ENCODE measurements at regions not wholly inside any gene's neighbourhood (a gene's known extent, or its start where the extent isn't known, plus 50 kb on each side); places are given as distances from the start of the nearest gene placed in this dataset.

DNA sequence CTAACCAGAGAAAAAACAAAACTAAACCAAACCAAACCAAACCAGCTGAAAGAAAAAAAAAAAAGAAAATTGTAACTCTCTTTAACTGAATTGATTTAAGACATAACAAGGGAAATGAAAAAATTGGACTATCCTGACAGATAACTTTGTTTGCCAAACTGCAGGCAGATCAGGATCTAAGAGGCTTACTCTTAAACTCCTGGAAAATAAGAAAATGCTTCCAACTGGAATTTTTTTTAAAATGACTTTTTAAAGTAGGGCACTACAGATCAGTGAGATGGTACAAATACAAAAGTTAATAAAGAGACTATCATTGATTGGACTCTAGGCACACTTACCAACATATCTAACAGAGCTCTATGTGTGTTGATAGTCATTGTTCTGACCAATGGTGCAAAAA lies 125.5 kb upstream of the KCNJ16 start:
- ChIA-PET POLR2A (no interaction called here), CTCF (no interaction called here)
- H3K4me3 Mint-ChIP-seq = no peak overlapping the region
- Histone ChIP-seq H3K36me3 (ENCODE audit: insufficient read depth, low read length) (no peaks in the 10 kb centered on the region), H3K4me1 (ENCODE audit: insufficient read depth, low read length) (no peaks in the 10 kb centered on the region), H3K27me3 (ENCODE audit: insufficient read depth, low read length, poor library complexity, severe bottlenecking) (no peaks in the 10 kb centered on the region), H3K27ac (ENCODE audit: low read depth, low read length) (no peak overlapping the region), H3K9me3 (ENCODE audit: low read length) (no peaks in the 10 kb centered on the region), H3K4me3 (ENCODE audit: low read length) (no peak overlapping the region)
- no peaks in the 10 kb centered on the region for H3K4me1 Mint-ChIP-seq
- H3K27ac Mint-ChIP-seq = no peak overlapping the region
- H3K9me3 Mint-ChIP-seq = peaks cover 0 to 5% (median 0%) of the 10 kb centered on the region in 5 donors
- H3K36me3 Mint-ChIP-seq = no peaks in the 10 kb centered on the region
- H3K27me3 Mint-ChIP-seq = peaks cover 0 to 3% of the 10 kb centered on the region in 2 donors
- no peak for DNase-seq

DNA sequence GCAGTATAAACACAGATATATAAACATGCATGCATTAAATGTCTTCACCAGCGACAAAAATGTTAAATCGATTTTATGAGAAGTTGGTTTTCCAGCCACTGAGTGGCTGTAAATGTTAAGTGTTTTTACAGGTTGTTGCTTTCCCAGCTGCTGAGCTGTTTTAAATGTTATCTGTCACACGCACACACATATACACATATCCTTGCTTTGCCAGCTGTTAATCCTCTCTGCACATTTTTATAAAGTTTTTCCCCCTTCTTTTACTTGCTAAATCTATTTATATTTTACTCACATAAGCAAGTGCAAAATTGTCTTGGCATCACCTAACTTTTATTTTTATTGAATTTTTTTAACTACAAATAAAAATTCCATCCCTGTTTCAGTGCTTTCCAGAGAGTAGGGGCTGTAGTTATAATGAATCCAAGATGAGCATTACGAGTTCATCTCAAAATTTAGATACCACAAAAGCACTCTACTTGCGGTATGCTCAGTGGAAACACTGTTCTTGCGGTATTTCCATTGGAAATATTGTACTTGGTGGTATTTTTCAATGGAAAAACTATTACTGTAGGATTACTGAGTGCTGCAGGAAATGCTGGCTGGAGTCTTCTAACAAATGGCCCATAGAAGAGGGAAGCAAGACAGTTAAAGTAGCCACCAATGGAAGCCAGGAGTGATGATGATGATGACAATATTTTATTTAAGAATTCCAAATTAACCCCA lies 124.9 kb upstream of the KCNJ16 start:
- H3K4me1 Mint-ChIP-seq = no peaks in the 10 kb centered on the region
- H3K27me3 ChIP-seq (ENCODE audit: insufficient read depth, low read length, poor library complexity, severe bottlenecking) = no peaks in the 10 kb centered on the region
- peaks cover 0 to 3% of the 10 kb centered on the region in 2 donors for H3K27me3 Mint-ChIP-seq
- no peak for DNase-seq
- no peak overlapping the region for H3K4me3 Mint-ChIP-seq
- H3K4me3 ChIP-seq (ENCODE audit: low read length) = no peak overlapping the region
- H3K27ac ChIP-seq (ENCODE audit: low read depth, low read length) = no peak overlapping the region
- peaks cover 0 to 5% (median 0%) of the 10 kb centered on the region in 5 donors for H3K9me3 Mint-ChIP-seq
- H3K36me3 ChIP-seq (ENCODE audit: insufficient read depth, low read length) = no peaks in the 10 kb centered on the region
- H3K36me3 Mint-ChIP-seq = no peaks in the 10 kb centered on the region
- POLR2A ChIA-PET = no interaction called here
- no peaks in the 10 kb centered on the region for H3K4me1 ChIP-seq (ENCODE audit: insufficient read depth, low read length)
- no peak overlapping the region for H3K27ac Mint-ChIP-seq
- CTCF ChIA-PET = no interaction called here
- no peaks in the 10 kb centered on the region for H3K9me3 ChIP-seq (ENCODE audit: low read length)

DNA sequence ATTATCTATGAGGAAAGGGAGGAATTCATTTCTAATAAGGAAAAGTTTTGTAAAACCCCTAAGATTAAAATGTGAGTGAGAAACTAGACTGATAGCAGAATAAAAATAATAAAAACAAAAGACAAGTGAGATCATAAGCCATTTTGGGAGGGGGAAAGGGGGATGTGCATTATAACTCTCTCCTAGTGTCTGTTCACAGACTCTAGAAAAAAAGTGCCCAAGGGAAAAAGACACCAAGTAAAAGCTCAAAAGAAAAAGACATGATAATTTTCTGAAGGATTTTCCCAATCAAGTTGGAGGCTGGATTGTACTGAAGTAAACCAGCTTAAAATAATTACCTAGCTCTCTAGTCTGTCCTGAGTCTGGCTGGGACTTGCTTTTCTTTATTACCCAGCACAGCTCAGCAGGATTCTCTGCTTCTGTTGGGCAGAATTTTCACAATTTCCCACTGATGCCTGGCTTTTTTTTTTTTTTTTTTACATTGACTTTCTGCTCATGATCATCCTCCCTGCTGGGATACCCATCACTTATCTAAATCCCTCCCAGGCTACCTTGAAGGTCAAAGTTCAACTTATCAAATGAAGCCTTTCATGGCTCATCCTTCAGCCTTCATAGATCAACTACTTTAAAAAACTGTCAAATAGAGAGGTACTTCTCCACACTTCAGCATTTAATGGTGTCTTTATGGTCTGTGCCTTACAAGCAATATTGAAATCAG lies 124.2 kb upstream of the KCNJ16 start:
- Histone ChIP-seq H3K4me1 (ENCODE audit: insufficient read depth, low read length) (no peaks in the 10 kb centered on the region), H3K27ac (ENCODE audit: low read depth, low read length) (no peak overlapping the region), H3K9me3 (ENCODE audit: low read length) (no peaks in the 10 kb centered on the region), H3K36me3 (ENCODE audit: insufficient read depth, low read length) (no peaks in the 10 kb centered on the region), H3K27me3 (ENCODE audit: insufficient read depth, low read length, poor library complexity, severe bottlenecking) (no peaks in the 10 kb centered on the region), H3K4me3 (ENCODE audit: low read length) (no peak overlapping the region)
- H3K36me3 Mint-ChIP-seq = no peaks in the 10 kb centered on the region
- H3K27ac Mint-ChIP-seq = no peak overlapping the region
- CTCF ChIA-PET = no interaction called here
- POLR2A ChIA-PET = no interaction called here
- no peak for DNase-seq
- H3K4me3 Mint-ChIP-seq = no peak overlapping the region
- peaks cover 0 to 5% (median 0%) of the 10 kb centered on the region in 5 donors for H3K9me3 Mint-ChIP-seq
- H3K27me3 Mint-ChIP-seq = peaks cover 0 to 3% of the 10 kb centered on the region in 2 donors
- H3K4me1 Mint-ChIP-seq = no peaks in the 10 kb centered on the region

DNA sequence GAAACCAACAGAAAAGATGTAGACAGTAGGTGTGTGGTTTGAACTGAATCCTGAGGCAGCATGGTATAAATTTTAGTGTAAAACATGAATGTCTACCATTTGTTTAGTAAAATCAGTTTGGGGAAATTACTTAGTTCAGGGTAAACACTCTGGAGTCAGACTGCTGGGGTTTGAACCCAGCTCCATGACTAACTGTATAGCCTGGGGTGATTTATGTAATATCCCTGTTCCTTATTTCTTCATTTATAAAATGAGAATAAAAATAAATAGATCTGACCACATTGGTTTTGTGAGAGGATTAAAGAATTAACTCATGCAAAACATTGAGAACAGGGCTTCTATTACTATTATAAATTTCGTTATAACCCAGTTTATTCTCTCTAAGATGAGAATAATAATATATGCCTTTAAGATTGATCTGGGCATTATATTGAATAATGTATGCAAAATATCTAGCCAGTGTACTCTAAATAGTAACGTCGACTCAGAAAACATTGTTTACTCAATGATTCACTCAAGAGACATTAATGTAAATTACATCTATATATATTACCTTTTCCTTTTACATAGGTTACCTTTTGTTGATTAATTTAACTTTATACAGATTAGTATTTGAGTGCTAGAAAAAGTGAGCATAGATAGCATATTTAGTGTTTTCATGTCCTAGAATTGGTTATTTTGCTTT lies 120.6 kb upstream of the KCNJ16 start:
- POLR2A ChIA-PET = no interaction called here

DNA sequence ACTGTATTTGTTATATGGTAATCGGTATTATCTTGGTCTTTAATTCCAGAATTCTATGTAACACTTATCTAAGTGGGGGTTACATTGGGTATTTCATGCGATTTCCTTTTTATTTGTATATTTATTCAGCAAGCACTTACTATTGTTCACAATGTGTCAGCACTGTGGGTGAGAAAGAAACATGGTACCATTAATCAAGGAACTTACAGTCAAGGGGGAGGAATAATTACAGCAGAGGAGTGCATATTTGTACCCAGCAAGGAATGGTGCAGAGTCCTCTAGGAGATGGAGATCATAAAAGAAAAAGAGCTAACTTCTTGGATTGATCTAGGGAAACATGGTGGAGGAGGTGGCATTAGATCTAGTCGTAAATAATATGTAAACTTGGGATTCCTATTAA lies 117.0 kb upstream of the KCNJ16 start:
- POLR2A ChIA-PET = no interaction called here
- no peak for DNase-seq
- H3K27me3 Mint-ChIP-seq = no peaks in the 10 kb centered on the region
- no peak overlapping the region for H3K27ac Mint-ChIP-seq
- H3K9me3 ChIP-seq (ENCODE audit: low read length) = no peaks in the 10 kb centered on the region
- H3K27ac ChIP-seq (ENCODE audit: low read depth, low read length) = no peak overlapping the region
- no peak overlapping the region for H3K4me3 Mint-ChIP-seq
- no peaks in the 10 kb centered on the region for H3K36me3 ChIP-seq (ENCODE audit: insufficient read depth, low read length)
- H3K27me3 ChIP-seq (ENCODE audit: insufficient read depth, low read length, poor library complexity, severe bottlenecking) = no peaks in the 10 kb centered on the region
- no peaks in the 10 kb centered on the region for H3K36me3 Mint-ChIP-seq
- CTCF ChIA-PET = no interaction called here
- H3K4me1 Mint-ChIP-seq = no peaks in the 10 kb centered on the region
- no peaks in the 10 kb centered on the region for H3K4me1 ChIP-seq (ENCODE audit: insufficient read depth, low read length)
- H3K4me3 ChIP-seq (ENCODE audit: low read length) = no peak overlapping the region
- H3K9me3 Mint-ChIP-seq = peaks cover 0 to 4% (median 0%) of the 10 kb centered on the region in 5 donors

More for the DNA sequence above, 120.6 kb upstream of the KCNJ16 start:
- H3K27ac Mint-ChIP-seq = no peak overlapping the region
- CTCF ChIA-PET = no interaction called here
- no peaks in the 10 kb centered on the region for H3K4me1 Mint-ChIP-seq
- H3K27me3 Mint-ChIP-seq = no peaks in the 10 kb centered on the region
- no peak overlapping the region for H3K4me3 Mint-ChIP-seq
- no peak overlapping the region for H3K27ac ChIP-seq (ENCODE audit: low read depth, low read length)
- H3K9me3 Mint-ChIP-seq = peaks cover 0 to 5% (median 0%) of the 10 kb centered on the region in 5 donors
- no peak overlapping the region for H3K4me3 ChIP-seq (ENCODE audit: low read length)
- no peak for DNase-seq
- H3K36me3 ChIP-seq (ENCODE audit: insufficient read depth, low read length) = no peaks in the 10 kb centered on the region
- no peaks in the 10 kb centered on the region for H3K36me3 Mint-ChIP-seq
- H3K27me3 ChIP-seq (ENCODE audit: insufficient read depth, low read length, poor library complexity, severe bottlenecking) = no peaks in the 10 kb centered on the region
- H3K4me1 ChIP-seq (ENCODE audit: insufficient read depth, low read length) = no peaks in the 10 kb centered on the region
- no peaks in the 10 kb centered on the region for H3K9me3 ChIP-seq (ENCODE audit: low read length)

DNA sequence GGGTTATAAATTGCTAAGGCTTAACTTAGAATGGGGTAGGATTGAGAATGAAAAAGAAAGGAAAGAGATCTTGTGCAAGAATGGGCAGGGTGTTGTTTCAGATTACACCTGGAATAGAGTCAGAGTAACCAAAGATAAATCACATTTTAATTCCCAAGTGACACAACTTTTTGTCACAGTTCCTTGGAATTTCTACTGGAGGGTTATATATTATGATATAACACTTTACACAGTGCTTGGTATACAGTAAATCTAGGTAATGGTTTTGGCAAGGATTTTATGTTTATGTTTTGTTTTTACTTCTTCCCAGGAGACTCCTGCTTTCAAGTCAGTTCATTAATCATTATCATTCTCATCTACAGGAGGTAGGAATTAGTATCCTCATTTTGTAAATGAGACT lies 115.7 kb upstream of the KCNJ16 start:
- CTCF ChIA-PET = no interaction called here

DNA sequence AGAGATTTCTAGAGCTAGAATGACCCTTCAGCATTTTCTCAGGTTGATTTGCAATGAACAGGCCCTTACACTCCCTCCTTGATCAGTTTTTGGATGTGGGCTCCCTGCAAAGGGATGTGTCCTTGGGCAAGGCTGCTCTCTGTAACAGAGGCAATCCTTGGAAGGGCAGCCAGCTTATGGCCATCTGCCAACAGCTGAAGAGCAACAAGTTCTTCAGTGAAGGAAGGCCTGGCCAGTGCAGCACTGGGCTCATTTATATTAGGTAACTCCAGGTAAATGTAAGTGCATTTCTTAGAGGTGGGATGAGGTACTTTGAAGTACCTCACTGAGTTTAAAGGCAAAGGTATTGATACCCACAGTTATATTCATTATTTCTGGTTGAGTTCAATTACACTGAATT lies 114.3 kb upstream of the KCNJ16 start:
- ChIA-PET POLR2A (no interaction called here), CTCF (no interaction called here)
- H3K27me3 ChIP-seq (ENCODE audit: insufficient read depth, low read length, poor library complexity, severe bottlenecking) = no peaks in the 10 kb centered on the region
- Mint-ChIP-seq H3K27me3 (no peaks in the 10 kb centered on the region), H3K9me3 (peaks cover 0 to 5% (median 3%) of the 10 kb centered on the region in 5 donors), H3K27ac (no peak overlapping the region), H3K4me3 (no peak overlapping the region), H3K36me3 (no peaks in the 10 kb centered on the region), H3K4me1 (no peaks in the 10 kb centered on the region)
- H3K36me3 ChIP-seq (ENCODE audit: insufficient read depth, low read length) = no peaks in the 10 kb centered on the region
- no peak overlapping the region for H3K27ac ChIP-seq (ENCODE audit: low read depth, low read length)
- no peak overlapping the region for H3K4me3 ChIP-seq (ENCODE audit: low read length)
- no peaks in the 10 kb centered on the region for H3K9me3 ChIP-seq (ENCODE audit: low read length)
- no peaks in the 10 kb centered on the region for H3K4me1 ChIP-seq (ENCODE audit: insufficient read depth, low read length)
- DNase-seq = no peak

More for the DNA sequence above, 115.7 kb upstream of the KCNJ16 start:
- Mint-ChIP-seq H3K4me1 (no peaks in the 10 kb centered on the region), H3K36me3 (no peaks in the 10 kb centered on the region), H3K27me3 (no peaks in the 10 kb centered on the region), H3K4me3 (no peak overlapping the region), H3K27ac (no peak overlapping the region), H3K9me3 (peaks cover 0 to 4% (median 0%) of the 10 kb centered on the region in 5 donors)
- H3K27me3 ChIP-seq (ENCODE audit: insufficient read depth, low read length, poor library complexity, severe bottlenecking) = no peaks in the 10 kb centered on the region
- H3K27ac ChIP-seq (ENCODE audit: low read depth, low read length) = no peak overlapping the region
- POLR2A ChIA-PET = no interaction called here
- no peak for DNase-seq
- H3K36me3 ChIP-seq (ENCODE audit: insufficient read depth, low read length) = no peaks in the 10 kb centered on the region
- H3K4me3 ChIP-seq (ENCODE audit: low read length) = no peak overlapping the region
- no peaks in the 10 kb centered on the region for H3K9me3 ChIP-seq (ENCODE audit: low read length)
- no peaks in the 10 kb centered on the region for H3K4me1 ChIP-seq (ENCODE audit: insufficient read depth, low read length)

DNA sequence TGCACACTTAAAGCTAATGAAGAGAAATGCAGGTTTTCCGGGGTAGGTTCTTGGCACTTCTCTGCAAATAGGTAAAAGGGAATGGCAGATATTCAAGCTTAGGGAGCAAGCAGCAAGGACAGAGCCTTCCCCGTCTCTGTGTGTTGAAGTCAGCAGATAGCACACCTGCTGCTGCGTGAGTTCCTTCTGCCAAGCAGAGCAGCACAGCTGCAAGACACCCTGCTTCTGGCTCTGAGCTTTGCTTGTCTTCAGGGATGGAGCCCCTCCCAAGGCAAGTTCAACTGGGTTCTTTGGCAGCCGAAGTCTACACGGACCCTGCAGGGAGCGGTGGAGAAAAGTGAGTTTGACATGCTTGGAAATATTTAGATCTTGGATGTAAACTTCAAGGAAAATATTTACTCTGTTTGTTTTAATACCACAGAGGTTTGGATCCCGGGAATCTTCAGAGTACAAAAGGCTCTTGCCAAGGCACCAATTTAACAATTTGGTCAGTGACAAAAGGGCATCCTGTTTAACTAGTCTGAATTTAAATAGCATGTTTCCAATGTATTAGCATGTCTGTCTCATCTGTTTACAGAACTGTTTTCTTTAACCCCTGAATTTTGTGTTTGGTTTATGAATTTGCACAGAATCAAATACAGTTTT lies 113.4 kb upstream of the KCNJ16 start:
- no peaks in the 10 kb centered on the region for H3K36me3 ChIP-seq (ENCODE audit: insufficient read depth, low read length)
- H3K4me1 ChIP-seq (ENCODE audit: insufficient read depth, low read length) = no peaks in the 10 kb centered on the region
- no peaks in the 10 kb centered on the region for H3K9me3 ChIP-seq (ENCODE audit: low read length)
- Mint-ChIP-seq H3K27ac (no peak overlapping the region), H3K9me3 (peaks cover 0 to 5% (median 3%) of the 10 kb centered on the region in 5 donors), H3K27me3 (no peaks in the 10 kb centered on the region), H3K36me3 (no peaks in the 10 kb centered on the region), H3K4me1 (no peaks in the 10 kb centered on the region), H3K4me3 (no peak overlapping the region)
- no peaks in the 10 kb centered on the region for H3K27me3 ChIP-seq (ENCODE audit: insufficient read depth, low read length, poor library complexity, severe bottlenecking)
- no peak for DNase-seq
- CTCF ChIA-PET = no interaction called here
- POLR2A ChIA-PET = no interaction called here
- no peak overlapping the region for H3K4me3 ChIP-seq (ENCODE audit: low read length)
- no peak overlapping the region for H3K27ac ChIP-seq (ENCODE audit: low read depth, low read length)
